ENCODE measurements at regions not wholly inside any gene's neighbourhood (a gene's known extent, or its start where the extent isn't known, plus 50 kb on each side); places are given as distances from the start of the nearest gene placed in this dataset.

DNA sequence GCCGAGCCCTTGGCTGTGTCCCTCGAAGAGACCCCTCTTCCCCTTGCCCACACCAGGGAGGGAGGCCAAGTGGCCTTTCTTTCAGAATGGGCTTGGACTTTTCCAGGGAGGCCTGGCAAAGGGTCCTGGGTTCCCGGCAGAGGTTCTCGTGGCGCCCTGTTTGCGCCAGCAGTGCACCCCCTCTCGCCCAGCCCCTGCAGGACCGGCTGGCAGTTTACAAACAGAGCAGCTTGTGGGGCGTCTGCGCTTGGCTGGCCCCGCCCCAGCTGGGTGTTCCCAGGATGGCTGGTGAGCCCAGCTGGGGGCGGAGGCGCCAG lies 137.8 kb upstream of the CIBAR2 start:
- no peak for TF ChIP-seq POLR2A (IDR thresholded peaks at IDR 0.05)
- TF ChIP-seq, protein P1, sequence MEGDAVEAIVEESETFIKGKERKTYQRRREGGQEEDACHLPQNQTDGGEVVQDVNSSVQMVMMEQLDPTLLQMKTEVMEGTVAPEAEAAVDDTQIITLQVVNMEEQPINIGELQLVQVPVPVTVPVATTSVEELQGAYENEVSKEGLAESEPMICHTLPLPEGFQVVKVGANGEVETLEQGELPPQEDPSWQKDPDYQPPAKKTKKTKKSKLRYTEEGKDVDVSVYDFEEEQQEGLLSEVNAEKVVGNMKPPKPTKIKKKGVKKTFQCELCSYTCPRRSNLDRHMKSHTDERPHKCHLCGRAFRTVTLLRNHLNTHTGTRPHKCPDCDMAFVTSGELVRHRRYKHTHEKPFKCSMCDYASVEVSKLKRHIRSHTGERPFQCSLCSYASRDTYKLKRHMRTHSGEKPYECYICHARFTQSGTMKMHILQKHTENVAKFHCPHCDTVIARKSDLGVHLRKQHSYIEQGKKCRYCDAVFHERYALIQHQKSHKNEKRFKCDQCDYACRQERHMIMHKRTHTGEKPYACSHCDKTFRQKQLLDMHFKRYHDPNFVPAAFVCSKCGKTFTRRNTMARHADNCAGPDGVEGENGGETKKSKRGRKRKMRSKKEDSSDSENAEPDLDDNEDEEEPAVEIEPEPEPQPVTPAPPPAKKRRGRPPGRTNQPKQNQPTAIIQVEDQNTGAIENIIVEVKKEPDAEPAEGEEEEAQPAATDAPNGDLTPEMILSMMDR (IDR thresholded peaks at IDR 0.05) = no peak
- no peak for TF ChIP-seq POLR2AphosphoS5 (IDR thresholded peaks at IDR 0.05; ENCODE audit: insufficient read depth in 1 of 2, low read depth in 1 of 2)

All from vagina (tissue), 2 donors.